ENCODE measurements at regions not wholly inside any gene's neighbourhood (a gene's known extent, or its start where the extent isn't known, plus 50 kb on each side); places are given as distances from the start of the nearest gene placed in this dataset.

- TF ChIP-seq, protein P1, sequence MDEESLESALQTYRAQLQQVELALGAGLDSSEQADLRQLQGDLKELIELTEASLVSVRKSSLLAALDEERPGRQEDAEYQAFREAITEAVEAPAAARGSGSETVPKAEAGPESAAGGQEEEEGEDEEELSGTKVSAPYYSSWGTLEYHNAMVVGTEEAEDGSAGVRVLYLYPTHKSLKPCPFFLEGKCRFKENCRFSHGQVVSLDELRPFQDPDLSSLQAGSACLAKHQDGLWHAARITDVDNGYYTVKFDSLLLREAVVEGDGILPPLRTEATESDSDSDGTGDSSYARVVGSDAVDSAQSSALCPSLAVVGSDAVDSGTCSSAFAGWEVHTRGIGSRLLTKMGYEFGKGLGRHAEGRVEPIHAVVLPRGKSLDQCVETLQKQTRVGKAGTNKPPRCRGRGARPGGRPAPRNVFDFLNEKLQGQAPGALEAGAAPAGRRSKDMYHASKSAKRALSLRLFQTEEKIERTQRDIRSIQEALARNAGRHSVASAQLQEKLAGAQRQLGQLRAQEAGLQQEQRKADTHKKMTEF (CRISPR knock-in tag; IDR thresholded peaks at IDR 0.05) = peak; percentile 79; the same call in 1 of the 2 replicates
- peak; percentile 39 for TF ChIP-seq XRCC5 (optimal IDR thresholded peaks at IDR 0.05; ENCODE audit: low read length)
- TF ChIP-seq E2F5 (CRISPR knock-in tag; conservative IDR thresholded peaks at IDR 0.05) = no peak
- TF ChIP-seq MIXL1 (CRISPR knock-in tag; IDR thresholded peaks at IDR 0.05) = peak; percentile 50
- peak; percentile 48 for TF ChIP-seq ZNF629 (CRISPR knock-in tag; conservative IDR thresholded peaks at IDR 0.05)
- TF ChIP-seq, protein P2, sequence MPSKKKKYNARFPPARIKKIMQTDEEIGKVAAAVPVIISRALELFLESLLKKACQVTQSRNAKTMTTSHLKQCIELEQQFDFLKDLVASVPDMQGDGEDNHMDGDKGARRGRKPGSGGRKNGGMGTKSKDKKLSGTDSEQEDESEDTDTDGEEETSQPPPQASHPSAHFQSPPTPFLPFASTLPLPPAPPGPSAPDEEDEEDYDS (CRISPR knock-in tag; IDR thresholded peaks at IDR 0.05) = peak; percentile 41; the same call in 1 of the 2 replicates
- TF ChIP-seq DPF2 (CRISPR knock-in tag; IDR thresholded peaks at IDR 0.05; ENCODE audit: borderline replicate concordance, low read depth) = peak; percentile 37; the same call in 1 of the 2 replicates
- TF ChIP-seq HNF4A (CRISPR knock-in tag; IDR thresholded peaks at IDR 0.05) = peak; percentile 98
- peak; percentile 25 for TF ChIP-seq ZEB1 (IDR thresholded peaks at IDR 0.05; ENCODE audit: insufficient replicate concordance, low read depth)
- no peak for TF ChIP-seq JUNB (CRISPR knock-in tag; IDR thresholded peaks at IDR 0.05; ENCODE audit: borderline replicate concordance)
- TF ChIP-seq ETV5 (CRISPR knock-in tag; IDR thresholded peaks at IDR 0.05; ENCODE audit: borderline replicate concordance) = peak; percentile 77; the same call in 1 of the 2 replicates
- TF ChIP-seq SAP130 (CRISPR knock-in tag; IDR thresholded peaks at IDR 0.05; ENCODE audit: low read depth) = peak; percentile 69
- TF ChIP-seq ZIK1 (CRISPR knock-in tag; IDR thresholded peaks at IDR 0.05; ENCODE audit: borderline replicate concordance, low read depth) = no peak
- TF ChIP-seq FOXP1 (IDR thresholded peaks at IDR 0.05) = no peak
- TF ChIP-seq FOXP1 (CRISPR knock-in tag; IDR thresholded peaks at IDR 0.05) = peak; percentile 72
- TF ChIP-seq TOPORS (CRISPR knock-in tag; IDR thresholded peaks at IDR 0.05) = 0 out of 2 replicates have a peak, but pooled peaks have one; percentile 27
- TF ChIP-seq AGO1 (IDR thresholded peaks at IDR 0.05; ENCODE audit: low read depth, low read length, poor library complexity, severe bottlenecking) = no peak
- peak; percentile 76 for TF ChIP-seq ZBTB38 (CRISPR knock-in tag; IDR thresholded peaks at IDR 0.05)
- no peak for TF ChIP-seq PRPF4 (IDR thresholded peaks at IDR 0.05; ENCODE audit: low read depth, low read length, poor library complexity, severe bottlenecking)
- TF ChIP-seq HOXD1 (CRISPR knock-in tag; IDR thresholded peaks at IDR 0.05) = no peak
These were observed 200.0 kb downstream of the RHOU start (continued) for GRCh38 chr1:228935198-228935663.

All from HepG2 (cell line).